ENCODE measurements at regions not wholly inside any gene's neighbourhood (a gene's known extent, or its start where the extent isn't known, plus 50 kb on each side); places are given as distances from the start of the nearest gene placed in this dataset.

GRCh38 chr12:77401064-77401769, 335.8 kb upstream of the E2F7 start:
- DNase-seq = no peak

DNA sequence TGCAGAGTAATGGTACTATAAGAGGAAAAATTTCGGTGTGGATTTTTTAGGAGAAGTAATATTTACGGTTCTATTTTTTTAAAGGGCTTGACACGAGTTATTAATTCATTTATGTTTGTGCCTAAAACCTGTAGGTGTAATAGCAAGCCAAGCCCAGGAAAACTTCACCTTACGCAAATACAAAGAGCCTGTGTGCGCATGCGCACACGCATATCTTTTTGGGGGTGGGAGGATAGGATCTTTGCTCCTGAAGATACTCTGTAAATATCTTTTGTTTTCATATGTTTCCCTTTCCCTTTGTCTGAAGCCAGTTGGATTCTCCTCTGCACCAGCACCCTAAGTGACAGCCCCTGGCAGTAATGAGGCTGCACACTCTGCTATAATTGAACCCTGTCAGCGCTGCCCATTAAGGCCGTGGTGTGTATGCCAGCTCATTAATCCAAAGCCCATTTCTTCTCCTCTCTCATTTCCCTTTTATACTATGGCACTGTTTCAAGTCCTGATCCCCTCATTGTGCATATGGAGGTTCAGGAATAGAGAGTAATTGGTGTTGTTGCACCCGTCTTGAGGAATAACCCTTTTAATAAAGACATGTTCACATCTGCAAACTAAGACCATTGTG, 327.2 kb upstream of the E2F7 start:
- DNase-seq = no peak

GRCh38 chr12:77388445-77389265, 323.3 kb upstream of the E2F7 start:
- DNase-seq = no peak

DNA sequence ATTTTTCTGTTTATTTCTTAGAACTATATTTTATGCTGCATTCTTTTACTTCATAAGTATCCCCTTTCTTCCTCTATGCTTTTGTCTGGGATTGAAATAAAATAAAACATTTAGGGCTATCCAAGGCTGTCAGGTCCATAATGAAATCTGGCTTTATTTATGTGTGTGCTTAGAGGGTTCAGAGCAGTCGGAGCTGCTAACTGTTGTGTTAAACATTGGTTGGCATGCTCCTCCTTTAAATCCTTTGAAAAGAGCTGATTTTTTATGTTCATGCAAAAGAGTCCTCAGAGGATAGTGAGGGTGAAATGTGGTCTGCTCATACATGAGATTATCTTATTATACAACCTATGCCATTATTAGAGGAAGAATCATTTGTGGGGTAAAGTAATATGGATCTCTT, 322.3 kb upstream of the E2F7 start:
- no peak for DNase-seq

DNA sequence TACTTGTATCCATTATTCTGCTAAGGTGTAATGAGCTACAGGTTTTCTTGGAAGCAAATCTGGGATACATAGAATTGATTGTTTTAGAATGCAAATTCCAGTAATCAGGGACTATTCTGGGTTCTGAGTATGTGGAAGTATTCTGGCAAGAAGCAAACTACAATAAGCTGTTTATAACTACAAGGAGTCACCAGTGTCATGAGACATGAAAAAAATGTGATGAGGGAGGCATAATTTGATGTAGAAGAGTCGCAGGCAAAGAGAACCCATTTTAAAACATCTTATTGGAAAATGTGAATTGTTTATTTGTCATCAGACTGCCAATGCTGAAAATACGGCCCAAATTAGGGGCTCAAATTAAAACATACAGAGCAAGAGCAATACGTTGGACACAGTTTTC, 321.8 kb upstream of the E2F7 start:
- no peak for DNase-seq

- DNase-seq = no peak
Measured at GRCh38 chr12:77384941-77385340, 319.6 kb upstream of the E2F7 start.

- DNase-seq = no peak
Measured at GRCh38 chr12:77382096-77382742, 316.9 kb upstream of the E2F7 start.

- no peak for DNase-seq
Measured at GRCh38 chr12:77377622-77378021, 312.3 kb upstream of the E2F7 start.

GRCh38 chr12:77377116-77377515, 311.7 kb upstream of the E2F7 start:
- no peak for DNase-seq

DNA sequence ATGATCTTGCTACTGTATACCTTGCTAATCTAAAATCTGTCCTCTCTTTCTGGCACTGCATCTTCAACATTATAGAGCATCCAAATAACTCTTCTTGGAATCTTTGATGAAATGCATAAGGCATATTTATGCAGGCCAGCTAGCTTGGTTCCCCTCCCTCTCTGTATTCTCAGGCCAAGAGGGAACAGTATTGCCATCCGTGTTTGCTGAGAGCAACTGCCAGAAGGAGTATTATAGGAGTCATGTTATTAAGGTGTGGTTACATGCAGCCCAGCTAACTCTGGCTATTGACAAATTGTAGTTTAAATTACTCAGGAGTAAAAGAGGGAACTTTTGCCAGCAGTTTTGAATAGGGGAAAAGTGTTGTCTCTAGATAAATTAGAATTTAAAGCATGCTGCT, 309.3 kb upstream of the E2F7 start:
- no peak for DNase-seq

DNA sequence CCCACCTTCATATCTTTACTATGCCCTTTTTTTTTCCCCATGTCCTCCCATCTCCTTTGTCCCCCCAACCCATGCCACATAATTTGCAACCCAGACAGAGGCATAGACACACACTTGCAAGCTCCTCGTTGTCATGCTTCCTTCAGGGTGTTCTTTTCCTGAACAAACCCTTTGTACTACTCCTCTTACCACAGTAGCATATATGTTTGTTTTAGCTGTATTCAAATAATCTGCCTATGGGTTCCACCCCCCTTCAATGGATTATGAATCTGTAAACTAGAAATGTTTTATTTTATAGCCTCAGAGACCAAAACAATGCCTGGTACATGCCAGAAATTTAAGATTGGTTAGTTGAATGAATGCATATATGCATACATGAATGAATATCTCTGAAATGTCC, 307.1 kb upstream of the E2F7 start:
- DNase-seq = no peak

- DNase-seq = no peak
Measured at GRCh38 chr12:77372026-77372425, 306.7 kb upstream of the E2F7 start.

DNA sequence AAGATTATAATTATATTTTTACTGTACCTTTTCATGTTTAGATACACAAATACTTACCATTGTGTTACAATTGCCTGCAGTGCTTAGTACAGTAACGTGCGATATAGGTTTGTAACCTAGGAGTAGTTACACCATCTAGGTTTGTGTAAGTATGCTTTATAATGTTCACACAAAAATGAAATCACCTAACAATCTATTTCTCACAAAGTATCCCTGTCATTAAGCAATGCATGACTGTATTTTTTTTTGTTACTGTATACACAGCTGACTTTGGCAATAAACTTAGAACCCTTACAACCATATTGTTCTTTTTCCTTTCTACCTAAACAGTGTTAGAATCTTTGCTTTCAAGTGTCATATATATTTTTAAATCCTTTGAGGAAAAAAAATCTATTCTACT, 303.0 kb upstream of the E2F7 start:
- DNase-seq = no peak

- no peak for DNase-seq
Measured at GRCh38 chr12:77366616-77367015, 301.2 kb upstream of the E2F7 start.

GRCh38 chr12:77364400-77364799, 299.0 kb upstream of the E2F7 start:
- no peak for DNase-seq

- no peak for DNase-seq
Measured at GRCh38 chr12:77362509-77363210, 297.3 kb upstream of the E2F7 start.

DNA sequence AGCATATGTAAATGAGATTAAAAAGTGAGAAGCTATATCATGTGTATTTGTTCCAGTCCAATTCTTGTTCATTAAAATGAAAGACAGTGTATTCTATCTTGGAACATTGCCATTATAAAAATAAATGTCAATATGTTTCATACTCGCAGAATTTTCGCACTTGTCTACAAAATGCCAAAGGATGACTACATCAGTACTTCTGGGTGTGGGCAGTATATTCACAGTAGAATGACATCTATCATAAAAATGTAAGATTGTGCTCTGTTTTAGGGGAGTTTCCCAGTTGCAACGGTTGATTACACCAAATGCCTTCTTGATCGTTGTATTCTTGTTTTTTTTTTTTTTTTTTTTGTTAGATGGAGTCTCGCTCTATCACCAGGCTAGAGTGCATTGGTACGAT, 292.3 kb upstream of the E2F7 start:
- DNase-seq = no peak

DNA sequence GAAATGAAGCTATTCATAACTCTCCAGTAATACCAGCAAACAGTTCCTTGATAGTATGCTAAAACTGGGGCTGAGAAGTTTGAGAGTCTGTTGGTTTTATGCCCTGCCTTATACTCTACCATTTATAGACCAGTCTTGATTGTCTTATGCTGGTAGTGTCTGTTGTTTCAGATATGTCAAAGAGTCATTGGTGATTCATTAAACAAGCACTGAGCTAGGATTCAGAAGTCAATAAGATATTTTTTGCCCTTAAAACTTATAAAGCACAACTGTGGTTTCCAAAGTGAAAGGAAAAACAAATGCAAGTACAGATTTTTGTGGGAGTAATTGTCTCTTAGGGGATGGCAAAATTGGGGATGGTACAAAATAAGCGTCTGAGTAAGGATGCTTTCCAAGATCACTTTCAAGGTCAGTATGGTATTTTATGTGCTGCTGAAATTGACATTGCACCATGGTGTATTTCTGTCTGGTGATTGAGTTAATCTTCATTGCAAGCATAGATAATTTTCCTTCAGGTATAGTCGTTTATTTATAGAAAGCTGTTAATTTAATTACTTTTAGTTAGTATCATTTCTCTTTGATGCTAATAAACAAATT, 289.5 kb upstream of the E2F7 start:
- DNase-seq = no peak

GRCh38 chr12:77352946-77353345, 287.6 kb upstream of the E2F7 start:
- no peak for DNase-seq

DNA sequence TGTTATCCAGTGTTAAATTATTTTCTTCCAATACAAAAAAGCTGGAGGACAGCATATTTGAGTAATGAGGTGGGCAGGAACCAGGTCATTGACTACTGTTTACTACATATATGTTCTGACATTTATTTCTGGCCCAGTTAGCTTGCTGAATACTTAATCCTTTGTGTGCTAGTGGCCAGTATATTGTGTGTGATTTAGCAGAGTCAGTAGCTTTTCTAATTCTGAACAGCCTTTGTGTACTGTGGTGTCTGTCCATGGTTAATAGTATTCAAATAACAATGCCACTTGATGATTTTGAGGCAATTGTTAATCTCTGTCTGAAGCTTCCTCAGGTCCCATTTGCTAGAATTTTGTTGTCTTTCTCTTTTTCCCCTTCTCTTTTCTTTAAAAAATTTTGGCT, 286.5 kb upstream of the E2F7 start:
- no peak for DNase-seq

DNA sequence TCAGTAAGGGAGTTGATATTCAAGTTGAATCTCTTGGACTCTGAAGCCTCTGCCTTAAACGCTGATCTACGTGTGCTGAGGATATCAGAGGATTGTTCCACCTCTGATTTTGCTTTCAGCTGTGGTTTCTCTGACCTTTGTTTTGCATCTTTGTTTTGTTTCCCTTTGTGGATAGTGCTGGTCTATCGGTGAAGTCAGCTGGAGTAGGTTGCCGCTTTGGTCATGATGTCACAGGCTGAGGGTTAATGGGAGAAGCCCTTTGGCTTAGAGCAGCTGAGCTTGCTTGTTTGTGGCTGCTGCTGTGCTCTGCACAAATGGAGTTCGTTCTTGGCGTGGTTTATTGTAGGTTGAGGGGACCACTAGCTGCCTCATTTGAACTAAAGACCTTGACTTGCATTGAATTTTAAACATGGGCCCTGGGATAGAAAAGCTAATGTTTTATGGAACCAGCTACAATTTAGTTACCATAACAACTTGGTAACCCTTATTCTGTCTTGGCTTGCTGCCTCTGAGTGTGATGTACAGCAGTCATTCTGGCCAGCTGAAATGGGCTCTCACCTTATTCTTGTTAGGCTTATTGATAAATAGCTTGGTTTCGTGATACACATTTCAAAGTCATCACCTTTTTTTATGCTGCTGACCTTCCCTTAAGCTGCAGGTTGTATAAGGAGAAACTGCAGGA, 284.5 kb upstream of the E2F7 start:
- DNase-seq = no peak

DNA sequence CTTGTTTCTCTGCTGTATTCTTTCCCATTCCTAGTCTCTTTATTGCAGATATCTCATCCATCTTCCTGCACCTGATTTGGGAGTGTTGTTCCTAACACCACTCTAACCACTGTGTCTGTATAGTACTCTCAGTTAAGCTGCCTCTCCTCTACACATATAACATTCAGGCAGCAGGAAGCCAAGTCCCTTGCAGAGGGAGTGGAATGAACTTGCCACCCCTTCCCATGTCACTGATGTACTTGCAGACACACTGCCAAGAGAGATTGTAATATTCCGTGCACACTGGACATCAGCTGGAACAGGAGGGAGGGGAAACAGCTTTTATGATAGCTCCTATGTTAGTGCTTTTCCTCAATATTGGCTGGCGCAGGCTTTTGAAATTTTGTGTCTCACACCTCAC, 281.6 kb upstream of the E2F7 start:
- DNase-seq = no peak

All from T1000 (cell line).